GM12878 (cell line): ENCODE measurements at regions not wholly inside any gene's neighbourhood (a gene's known extent, or its start where the extent isn't known, plus 50 kb on each side); places are given as distances from the start of the nearest gene placed in this dataset.

Experiments
- ATAC-seq: fragments of 200-7000 bp; cut with Tn5 transposase; 3 replicates; pipeline ENCODE4 v1.9.1; 2020; ENCODE audit warnings: mild to moderate bottlenecking, moderate library complexity
- BruUV-seq: library from RNA; stranded (reverse); fragments of 400-500 nt; replicated peaks from 2 replicates; lab custom pipeline; 2021; lab: Mats Ljungman, UMichigan
- CTCF ChIA-PET: fragments of 300-600 bp; sonication (Branson Sonifier 250); formaldehyde crosslinking; extraction: SDS; loops from one replicate; lab custom pipeline; 2021; ENCODE audit warnings: inconsistent platforms; lab: Yijun Ruan, JAX
- POLR2A ChIA-PET: fragments of 350-600 bp; formaldehyde crosslinking; extraction: SDS; loops from one replicate; lab custom pipeline; 2021; ENCODE audit warnings: inconsistent platforms; lab: Charles Lee
- RAD21 ChIA-PET: fragments of 300-600 bp; sonication (Branson Sonifier 250); formaldehyde crosslinking; loops from one replicate; lab custom pipeline; 2023; ENCODE audit warnings: antibody characterized with exemption; ENCODE audit not compliant: unreplicated experiment; lab: Charles Lee
- SMC1A ChIA-PET: fragments of 300-600 bp; sonication (Branson Sonifier 250); formaldehyde crosslinking; loops from one replicate; lab custom pipeline; 2023; ENCODE audit not compliant: unreplicated experiment, uncharacterized antibody; lab: Charles Lee
- DNase-seq: peaks from one replicate; pipeline ENCODE4 v3.0.0-alpha.2; 2011; ENCODE audit warnings: low read depth, low spot score
- FAIRE-seq: peaks from 3 replicates; lab custom pipeline; 2011; peaks lifted over from hg19 to GRCh38; lab: Jason Lieb, UNC
- H2AFZ ChIP-seq: 2 replicates; pipeline ENCODE4 v1.6.0; 2011; ENCODE audit warnings: low read depth, low read length, control low read depth; ENCODE audit not compliant: control insufficient read depth
- H3K27ac ChIP-seq: 2 replicates; pipeline ENCODE4 v1.5.1; 2011; ENCODE audit warnings: control low read depth; ENCODE audit not compliant: control insufficient read depth, insufficient read depth
- H3K27me3 ChIP-seq, 2 experiments: replicated peaks in 1 of 2; 2 replicates each; pipeline versions ENCODE4 v1.6.0 to v1.6.1; 2011; ENCODE audit warnings: low read length in 1 of 2; ENCODE audit not compliant: control insufficient read depth in 2 of 2, insufficient read depth in 2 of 2
- H3K36me3 ChIP-seq, 2 experiments: 2 replicates each; pipeline ENCODE4 v1.5.1; 2011; ENCODE audit warnings: low read length in 1 of 2; ENCODE audit not compliant: control insufficient read depth in 2 of 2, insufficient read depth in 2 of 2
- H3K4me1 ChIP-seq: 2 replicates; pipeline ENCODE4 v1.6.1; 2011; ENCODE audit warnings: mild to moderate bottlenecking, low read length, moderate library complexity, mixed read lengths; ENCODE audit not compliant: control insufficient read depth, insufficient read depth
- H3K4me2 ChIP-seq: 2 replicates; pipeline ENCODE4 v1.6.0; 2011; ENCODE audit warnings: control low read depth; ENCODE audit not compliant: control insufficient read depth, insufficient read depth
- H3K4me3 ChIP-seq: fragments of 200-600 bp; sonication (generic); 2 replicates; pipeline ENCODE4 v1.5.1; 2016
- H3K79me2 ChIP-seq: 2 replicates; pipeline ENCODE4 v1.6.0; 2011; ENCODE audit warnings: low read length; ENCODE audit not compliant: control insufficient read depth, insufficient read depth
- H3K9ac ChIP-seq: 2 replicates; pipeline ENCODE4 v1.8.0; 2011; ENCODE audit warnings: low read length, control low read depth, mixed read lengths; ENCODE audit not compliant: control insufficient read depth, insufficient read depth
- H3K9me3 ChIP-seq: replicated peaks from 3 replicates; pipeline ENCODE4 v1.5.1; 2011; ENCODE audit warnings: mild to moderate bottlenecking, low read length; ENCODE audit not compliant: control insufficient read depth, insufficient read depth
- H4K20me1 ChIP-seq: 2 replicates; pipeline ENCODE4 v1.6.0; 2011; ENCODE audit not compliant: control insufficient read depth, insufficient read depth
- ASH2L ChIP-seq: fragments of 300-600, 200-600 bp; sonication (generic); IDR thresholded peaks from 2 replicates; pipeline ENCODE4 v1.6.1; 2017; ENCODE audit warnings: low read depth, mild to moderate bottlenecking, borderline replicate concordance
- MXI1 ChIP-seq: fragments of 150-350 bp; IDR thresholded peaks from 2 replicates; pipeline ENCODE4 v1.6.1; 2011; ENCODE audit warnings: low read depth, mild to moderate bottlenecking, inconsistent platforms, low read length, improper control_type of control experiment
- NFIC ChIP-seq: IDR thresholded peaks from 2 replicates; pipeline ENCODE4 v1.6.1; 2012; ENCODE audit warnings: low read depth, mild to moderate bottlenecking, inconsistent platforms, low read length, moderate library complexity
- SIN3A ChIP-seq: IDR thresholded peaks from 2 replicates; pipeline ENCODE4 v1.6.1; 2012; ENCODE audit warnings: low read depth, low read length, improper control_type of control experiment
- SP1 ChIP-seq: IDR thresholded peaks from one replicate; pipeline ENCODE4 v1.6.1; 2011; ENCODE audit warnings: low read depth, low read length
- SRF ChIP-seq, 2 experiments: IDR thresholded peaks; 2 replicates each; pipeline ENCODE4 v1.6.1; 2011; ENCODE audit warnings: low read depth in 2 of 2, low read length in 2 of 2, mild to moderate bottlenecking in 1 of 2, moderate library complexity in 1 of 2
- STAT1 ChIP-seq: fragments of 450-650 bp; conservative IDR thresholded peaks from 2 replicates; pipeline ENCODE4 v1.6.1; 2014; ENCODE audit warnings: antibody characterized with exemption, mild to moderate bottlenecking
- TAF1 ChIP-seq: IDR thresholded peaks from 2 replicates; pipeline ENCODE4 v1.6.1; 2011; ENCODE audit warnings: mild to moderate bottlenecking, low read depth, low read length, borderline replicate concordance
- in situ Hi-C: fragments of 300-500 bp; cut with MboI; formaldehyde crosslinking; loops from 9 replicates; pipeline ENCODE4 v1.14.3; 2018; ENCODE audit warnings: mixed read lengths
- intact Hi-C: fragments of 100-400 bp; cut with micrococcal nuclease; formaldehyde crosslinking; loops from one replicate; pipeline ENCODE4 v1.14.2; 2022; ENCODE audit not compliant: unreplicated experiment
- TF ChIP-seq, protein P1 (sequence below): fragments of 450-650 bp; IDR thresholded peaks from 2 replicates; pipeline ENCODE4 v1.6.1; 2017; ENCODE audit warnings: mild to moderate bottlenecking, low read depth, inconsistent platforms; ENCODE audit not compliant: poor library complexity, severe bottlenecking
- TF ChIP-seq, protein P2 (sequence below): fragments of 450-650 bp; IDR thresholded peaks from 2 replicates; pipeline ENCODE4 v1.6.1; 2017; ENCODE audit warnings: low read depth, mild to moderate bottlenecking, moderate library complexity
- TF ChIP-seq, protein P3 (sequence below): fragments of 450-650 bp; IDR thresholded peaks from 2 replicates; pipeline ENCODE4 v1.6.1; 2017; ENCODE audit warnings: mild to moderate bottlenecking
- TF ChIP-seq, protein P4 (sequence below): fragments of 450-650 bp; IDR thresholded peaks from 2 replicates; pipeline ENCODE4 v1.6.1; 2014; ENCODE audit warnings: mild to moderate bottlenecking
- TF ChIP-seq, protein P5 (sequence below): fragments of 450-650 bp; formaldehyde crosslinking; IDR thresholded peaks from 2 replicates; pipeline ENCODE4 v1.4.0; 2022; ENCODE audit warnings: mild to moderate bottlenecking, moderate library complexity

DNA sequence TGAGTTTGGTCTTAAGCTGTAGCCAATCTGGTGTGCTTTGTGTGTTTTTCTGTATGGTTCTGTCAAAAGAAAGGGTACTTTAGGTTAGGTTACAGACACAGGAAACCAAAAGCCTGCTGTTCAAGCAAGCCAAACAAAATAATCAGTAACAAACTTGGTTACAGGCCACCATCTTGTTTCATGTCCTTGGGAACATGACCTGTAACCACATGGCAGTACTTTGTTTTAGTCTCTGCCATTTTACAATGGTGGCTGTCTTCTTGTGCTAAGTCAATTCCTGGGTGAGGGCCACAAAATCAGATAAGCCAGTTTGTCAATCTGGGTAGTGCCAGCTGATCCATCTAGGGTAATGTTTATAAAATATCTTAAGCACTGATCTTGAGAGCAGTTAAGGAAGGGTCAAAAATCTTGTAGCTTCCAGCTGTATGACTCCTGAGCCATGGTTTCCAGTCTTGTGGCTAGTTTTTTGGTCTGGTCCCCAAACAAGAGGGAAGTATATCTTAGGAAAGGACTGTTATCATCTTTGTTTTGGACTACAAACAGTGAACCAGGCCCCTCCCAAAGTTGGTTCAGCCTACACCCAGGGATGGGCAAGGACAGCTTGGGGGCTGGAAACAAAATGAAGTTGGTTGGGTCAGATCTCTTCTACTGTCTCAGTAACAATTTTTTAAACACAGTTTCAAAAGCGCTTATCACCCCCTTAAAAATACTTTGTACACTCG lies 90.0 kb downstream of the IGLL5 start (continued):
- TF ChIP-seq, protein P1, sequence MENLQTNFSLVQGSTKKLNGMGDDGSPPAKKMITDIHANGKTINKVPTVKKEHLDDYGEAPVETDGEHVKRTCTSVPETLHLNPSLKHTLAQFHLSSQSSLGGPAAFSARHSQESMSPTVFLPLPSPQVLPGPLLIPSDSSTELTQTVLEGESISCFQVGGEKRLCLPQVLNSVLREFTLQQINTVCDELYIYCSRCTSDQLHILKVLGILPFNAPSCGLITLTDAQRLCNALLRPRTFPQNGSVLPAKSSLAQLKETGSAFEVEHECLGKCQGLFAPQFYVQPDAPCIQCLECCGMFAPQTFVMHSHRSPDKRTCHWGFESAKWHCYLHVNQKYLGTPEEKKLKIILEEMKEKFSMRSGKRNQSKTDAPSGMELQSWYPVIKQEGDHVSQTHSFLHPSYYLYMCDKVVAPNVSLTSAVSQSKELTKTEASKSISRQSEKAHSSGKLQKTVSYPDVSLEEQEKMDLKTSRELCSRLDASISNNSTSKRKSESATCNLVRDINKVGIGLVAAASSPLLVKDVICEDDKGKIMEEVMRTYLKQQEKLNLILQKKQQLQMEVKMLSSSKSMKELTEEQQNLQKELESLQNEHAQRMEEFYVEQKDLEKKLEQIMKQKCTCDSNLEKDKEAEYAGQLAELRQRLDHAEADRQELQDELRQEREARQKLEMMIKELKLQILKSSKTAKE = no peak
- TF ChIP-seq, protein P2, sequence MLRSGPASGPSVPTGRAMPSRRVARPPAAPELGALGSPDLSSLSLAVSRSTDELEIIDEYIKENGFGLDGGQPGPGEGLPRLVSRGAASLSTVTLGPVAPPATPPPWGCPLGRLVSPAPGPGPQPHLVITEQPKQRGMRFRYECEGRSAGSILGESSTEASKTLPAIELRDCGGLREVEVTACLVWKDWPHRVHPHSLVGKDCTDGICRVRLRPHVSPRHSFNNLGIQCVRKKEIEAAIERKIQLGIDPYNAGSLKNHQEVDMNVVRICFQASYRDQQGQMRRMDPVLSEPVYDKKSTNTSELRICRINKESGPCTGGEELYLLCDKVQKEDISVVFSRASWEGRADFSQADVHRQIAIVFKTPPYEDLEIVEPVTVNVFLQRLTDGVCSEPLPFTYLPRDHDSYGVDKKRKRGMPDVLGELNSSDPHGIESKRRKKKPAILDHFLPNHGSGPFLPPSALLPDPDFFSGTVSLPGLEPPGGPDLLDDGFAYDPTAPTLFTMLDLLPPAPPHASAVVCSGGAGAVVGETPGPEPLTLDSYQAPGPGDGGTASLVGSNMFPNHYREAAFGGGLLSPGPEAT = no peak
- no peak for TF ChIP-seq SIN3A
- no peak for TF ChIP-seq STAT1

DNA sequence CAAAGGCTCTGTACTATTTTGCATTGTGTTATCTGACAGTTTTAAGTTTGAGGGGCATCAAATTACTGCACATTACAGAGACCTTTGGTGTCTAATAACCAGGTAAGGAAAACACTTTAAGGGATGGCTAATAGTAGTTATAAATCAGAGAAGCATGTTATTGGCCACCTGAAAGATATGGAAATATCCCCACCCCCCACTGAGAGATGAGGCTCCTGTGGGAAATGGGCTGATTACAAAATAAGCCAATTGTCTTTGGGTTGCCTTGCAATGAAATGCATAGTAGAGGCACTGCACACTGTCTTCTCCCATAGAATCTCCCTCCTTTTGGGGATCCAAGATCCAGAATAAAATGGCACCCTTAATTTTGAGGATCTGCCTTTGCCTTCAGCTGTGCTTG lies 91.0 kb downstream of the IGLL5 start:
- intact Hi-C loops = no loop called here
- no peaks in the 10 kb centered on the region for H3K9me3 ChIP-seq
- CTCF ChIA-PET = no interaction called here
- H3K4me2 ChIP-seq = no peak overlapping the region
- FAIRE-seq = no peak
- H3K9ac ChIP-seq = no peak overlapping the region
- POLR2A ChIA-PET = no interaction called here
- H3K36me3 ChIP-seq = no peaks in the 10 kb centered on the region
- in situ Hi-C loops = no loop called here
- RAD21 ChIA-PET = no interaction called here
- no peaks in the 10 kb centered on the region for H3K79me2 ChIP-seq
- BruUV-seq = no TSS peak
- no peak for ATAC-seq
- DNase-seq = no peak
- no peaks in the 10 kb centered on the region; a peak in 1 of 4 replicates for H3K27me3 ChIP-seq
- no peak overlapping the region for H2AFZ ChIP-seq
- H3K4me3 ChIP-seq = no peak overlapping the region
- no peak overlapping the region for H3K27ac ChIP-seq
- SMC1A ChIA-PET = no interaction called here
- H4K20me1 ChIP-seq = no peaks in the 10 kb centered on the region
- no peaks in the 10 kb centered on the region for H3K4me1 ChIP-seq
- TF ChIP-seq, protein P3, sequence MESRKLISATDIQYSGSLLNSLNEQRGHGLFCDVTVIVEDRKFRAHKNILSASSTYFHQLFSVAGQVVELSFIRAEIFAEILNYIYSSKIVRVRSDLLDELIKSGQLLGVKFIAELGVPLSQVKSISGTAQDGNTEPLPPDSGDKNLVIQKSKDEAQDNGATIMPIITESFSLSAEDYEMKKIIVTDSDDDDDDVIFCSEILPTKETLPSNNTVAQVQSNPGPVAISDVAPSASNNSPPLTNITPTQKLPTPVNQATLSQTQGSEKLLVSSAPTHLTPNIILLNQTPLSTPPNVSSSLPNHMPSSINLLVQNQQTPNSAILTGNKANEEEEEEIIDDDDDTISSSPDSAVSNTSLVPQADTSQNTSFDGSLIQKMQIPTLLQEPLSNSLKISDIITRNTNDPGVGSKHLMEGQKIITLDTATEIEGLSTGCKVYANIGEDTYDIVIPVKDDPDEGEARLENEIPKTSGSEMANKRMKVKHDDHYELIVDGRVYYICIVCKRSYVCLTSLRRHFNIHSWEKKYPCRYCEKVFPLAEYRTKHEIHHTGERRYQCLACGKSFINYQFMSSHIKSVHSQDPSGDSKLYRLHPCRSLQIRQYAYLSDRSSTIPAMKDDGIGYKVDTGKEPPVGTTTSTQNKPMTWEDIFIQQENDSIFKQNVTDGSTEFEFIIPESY = no peak
- TF ChIP-seq ASH2L = no peak
- no peak for TF ChIP-seq MXI1
- TF ChIP-seq, protein P4, sequence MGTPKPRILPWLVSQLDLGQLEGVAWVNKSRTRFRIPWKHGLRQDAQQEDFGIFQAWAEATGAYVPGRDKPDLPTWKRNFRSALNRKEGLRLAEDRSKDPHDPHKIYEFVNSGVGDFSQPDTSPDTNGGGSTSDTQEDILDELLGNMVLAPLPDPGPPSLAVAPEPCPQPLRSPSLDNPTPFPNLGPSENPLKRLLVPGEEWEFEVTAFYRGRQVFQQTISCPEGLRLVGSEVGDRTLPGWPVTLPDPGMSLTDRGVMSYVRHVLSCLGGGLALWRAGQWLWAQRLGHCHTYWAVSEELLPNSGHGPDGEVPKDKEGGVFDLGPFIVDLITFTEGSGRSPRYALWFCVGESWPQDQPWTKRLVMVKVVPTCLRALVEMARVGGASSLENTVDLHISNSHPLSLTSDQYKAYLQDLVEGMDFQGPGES = no peak
- TF ChIP-seq, protein P5, sequence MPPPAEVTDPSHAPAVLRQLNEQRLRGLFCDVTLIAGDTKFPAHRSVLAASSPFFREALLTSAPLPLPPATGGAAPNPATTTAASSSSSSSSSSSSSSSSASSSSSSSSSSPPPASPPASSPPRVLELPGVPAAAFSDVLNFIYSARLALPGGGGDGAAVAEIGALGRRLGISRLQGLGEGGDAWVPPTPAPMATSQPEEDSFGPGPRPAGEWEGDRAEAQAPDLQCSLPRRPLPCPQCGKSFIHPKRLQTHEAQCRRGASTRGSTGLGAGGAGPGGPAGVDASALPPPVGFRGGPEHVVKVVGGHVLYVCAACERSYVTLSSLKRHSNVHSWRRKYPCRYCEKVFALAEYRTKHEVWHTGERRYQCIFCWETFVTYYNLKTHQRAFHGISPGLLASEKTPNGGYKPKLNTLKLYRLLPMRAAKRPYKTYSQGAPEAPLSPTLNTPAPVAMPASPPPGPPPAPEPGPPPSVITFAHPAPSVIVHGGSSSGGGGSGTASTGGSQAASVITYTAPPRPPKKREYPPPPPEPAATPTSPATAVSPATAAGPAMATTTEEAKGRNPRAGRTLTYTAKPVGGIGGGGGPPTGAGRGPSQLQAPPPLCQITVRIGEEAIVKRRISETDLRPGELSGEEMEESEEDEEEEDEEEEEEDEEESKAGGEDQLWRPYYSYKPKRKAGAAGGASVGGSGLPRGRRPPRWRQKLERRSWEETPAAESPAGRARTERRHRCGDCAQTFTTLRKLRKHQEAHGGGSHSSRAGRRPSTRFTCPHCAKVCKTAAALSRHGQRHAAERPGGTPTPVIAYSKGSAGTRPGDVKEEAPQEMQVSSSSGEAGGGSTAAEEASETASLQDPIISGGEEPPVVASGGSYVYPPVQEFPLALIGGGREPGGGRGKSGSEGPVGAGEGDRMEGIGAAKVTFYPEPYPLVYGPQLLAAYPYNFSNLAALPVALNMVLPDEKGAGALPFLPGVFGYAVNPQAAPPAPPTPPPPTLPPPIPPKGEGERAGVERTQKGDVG (CRISPR knock-in tag) = no peak
- no peak for TF ChIP-seq SP1
- no peak for TF ChIP-seq TAF1
- no peak for TF ChIP-seq SRF (IDR thresholded peaks at IDR 0.05; ENCODE audit: low read depth in 2 of 2, low read length in 2 of 2)
- TF ChIP-seq NFIC = no peak
- TF ChIP-seq STAT1 = no peak
